Fibroblast of the aortic adventitia (primary cell): ENCODE measurements at regions not wholly inside any gene's neighbourhood (a gene's known extent, or its start where the extent isn't known, plus 50 kb on each side); places are given as distances from the start of the nearest gene placed in this dataset.

ENCODE experiments used
- DNase-seq: peaks from one replicate; pipeline ENCODE4 v3.0.0-alpha.2; 2010; ENCODE audit warnings: low read depth
- H3K4me3 ChIP-seq: 2 replicates; pipeline ENCODE4 v1.5.1; 2011; ENCODE audit warnings: low read depth, mild to moderate bottlenecking, control low read depth, low read length, moderate library complexity
- CTCF ChIP-seq: IDR thresholded peaks from 2 replicates; pipeline ENCODE4 v1.5.1; 2011; ENCODE audit warnings: mild to moderate bottlenecking, low read length, control low read depth, inconsistent platforms; ENCODE audit not compliant: insufficient read depth

GRCh38 chr1:239601108-239601507 lies 214.7 kb downstream of the CHRM3 start:
- no peak overlapping the region for H3K4me3 ChIP-seq
- DNase-seq: no peak
- TF ChIP-seq CTCF: no peak

GRCh38 chr1:239603530-239603929 lies 217.2 kb downstream of the CHRM3 start:
- DNase-seq: no peak
- no peak overlapping the region for H3K4me3 ChIP-seq
- no peak for TF ChIP-seq CTCF

- no peak for TF ChIP-seq CTCF
- no peak for DNase-seq
- H3K4me3 ChIP-seq: no peak overlapping the region
Observed at GRCh38 chr1:239606850-239607400, 220.6 kb downstream of the CHRM3 start.

GRCh38 chr1:239608469-239608868 lies 222.1 kb downstream of the CHRM3 start:
- DNase-seq: no peak
- TF ChIP-seq CTCF: no peak
- H3K4me3 ChIP-seq: no peak overlapping the region

- TF ChIP-seq CTCF: no peak
- DNase-seq: no peak
- H3K4me3 ChIP-seq: no peak overlapping the region
Observed at GRCh38 chr1:239612379-239612778, 226.0 kb downstream of the CHRM3 start.

GRCh38 chr1:239616673-239617072 lies 230.3 kb downstream of the CHRM3 start:
- H3K4me3 ChIP-seq: no peak overlapping the region
- DNase-seq: no peak
- no peak for TF ChIP-seq CTCF

- no peak overlapping the region for H3K4me3 ChIP-seq
- DNase-seq: no peak
- TF ChIP-seq CTCF: no peak
Observed at GRCh38 chr1:239617259-239617658, 230.9 kb downstream of the CHRM3 start.
